ENCODE measurements at regions not wholly inside any gene's neighbourhood (a gene's known extent, or its start where the extent isn't known, plus 50 kb on each side); places are given as distances from the start of the nearest gene placed in this dataset.

GRCh38 chr18:44507729-44508325, 172.9 kb upstream of the SETBP1 start:
- CTCF ChIA-PET, result interaction anchor here (0.7 kb wide), 1 partner anchor 88 kb away, joined by 3 read pairs; no protein-coding TSS in a partner anchor
- POLR2A ChIA-PET, result no interaction called here
- no peaks in the 10 kb centered on the region for H3K4me1 ChIP-seq (ENCODE audit: control insufficient read depth, insufficient read depth, low read length)
- TF ChIP-seq ZNF473 (tag by site-specific recombination; IDR thresholded peaks at IDR 0.05) (no peak), ZNF324 (tag by site-specific recombination; IDR thresholded peaks at IDR 0.05) (no peak), SP7 (tag by site-specific recombination; IDR thresholded peaks at IDR 0.05) (no peak), RBAK (tag by site-specific recombination; IDR thresholded peaks at IDR 0.05) (no peak), ZNF560 (tag by site-specific recombination; IDR thresholded peaks at IDR 0.05; ENCODE audit: borderline replicate concordance) (no peak), ATF2 (tag by site-specific recombination; IDR thresholded peaks at IDR 0.05; ENCODE audit: low read depth) (no peak), ZNF670 (tag by site-specific recombination; IDR thresholded peaks at IDR 0.05; ENCODE audit: low read depth) (no peak), ZFP69B (tag by site-specific recombination; IDR thresholded peaks at IDR 0.05) (no peak), ZNF157 (tag by site-specific recombination; IDR thresholded peaks at IDR 0.05) (no peak), ZNF132 (tag by site-specific recombination; IDR thresholded peaks at IDR 0.05; ENCODE audit: borderline replicate concordance) (no peak), ZNF146 (tag by site-specific recombination; IDR thresholded peaks at IDR 0.05) (no peak), REPIN1 (tag by site-specific recombination; IDR thresholded peaks at IDR 0.05; ENCODE audit: low read depth) (no peak), ZBTB8A (tag by site-specific recombination; IDR thresholded peaks at IDR 0.05) (no peak), ZBTB6 (tag by site-specific recombination; IDR thresholded peaks at IDR 0.05) (no peak)
- TF ChIP-seq, protein P1, sequence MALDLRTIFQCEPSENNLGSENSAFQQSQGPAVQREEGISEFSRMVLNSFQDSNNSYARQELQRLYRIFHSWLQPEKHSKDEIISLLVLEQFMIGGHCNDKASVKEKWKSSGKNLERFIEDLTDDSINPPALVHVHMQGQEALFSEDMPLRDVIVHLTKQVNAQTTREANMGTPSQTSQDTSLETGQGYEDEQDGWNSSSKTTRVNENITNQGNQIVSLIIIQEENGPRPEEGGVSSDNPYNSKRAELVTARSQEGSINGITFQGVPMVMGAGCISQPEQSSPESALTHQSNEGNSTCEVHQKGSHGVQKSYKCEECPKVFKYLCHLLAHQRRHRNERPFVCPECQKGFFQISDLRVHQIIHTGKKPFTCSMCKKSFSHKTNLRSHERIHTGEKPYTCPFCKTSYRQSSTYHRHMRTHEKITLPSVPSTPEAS (tag by site-specific recombination; IDR thresholded peaks at IDR 0.05), result no peak
- H3K27ac ChIP-seq (ENCODE audit: extremely low read depth, low read depth, low read length), result no peak overlapping the region
- no peaks in the 10 kb centered on the region for H3K9me3 ChIP-seq (ENCODE audit: control insufficient read depth, insufficient read depth, low read depth, low read length)
- no peaks in the 10 kb centered on the region for H3K36me3 ChIP-seq (ENCODE audit: control insufficient read depth in 2 of 2, insufficient read depth in 1 of 2, low read length in 2 of 2)
- H3K4me3 ChIP-seq (ENCODE audit: low read depth, low read length), result no peak overlapping the region

DNA sequence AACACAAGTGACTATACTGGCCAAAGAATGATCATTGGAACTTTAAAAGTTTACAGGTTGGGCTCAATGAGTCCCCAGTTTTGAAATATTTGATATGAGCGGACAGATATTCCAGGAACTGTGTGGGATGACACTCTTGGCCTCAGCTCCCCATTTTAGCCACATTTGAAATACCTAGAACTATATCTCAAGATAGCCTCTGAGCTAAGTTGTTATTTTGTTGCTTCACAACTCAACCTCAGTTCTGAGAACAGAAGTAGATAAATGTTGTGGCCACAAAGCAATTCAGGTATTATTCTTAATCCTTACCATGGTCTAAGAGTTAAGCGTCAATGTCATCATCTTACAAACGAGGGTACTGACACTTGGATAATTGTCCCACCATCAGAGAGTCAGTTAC, 172.2 kb upstream of the SETBP1 start:
- H3K4me3 ChIP-seq (ENCODE audit: low read depth, low read length), result no peak overlapping the region
- CTCF ChIA-PET, result no interaction called here
- TF ChIP-seq SETDB1 (IDR thresholded peaks at IDR 0.05; ENCODE audit: insufficient read length, low read length), result no peak
- TF ChIP-seq ZBTB20 (tag by site-specific recombination; IDR thresholded peaks at IDR 0.05), result no peak
- no peak for TF ChIP-seq ZNF16 (tag by site-specific recombination; IDR thresholded peaks at IDR 0.05; ENCODE audit: low read depth)
- no peak for TF ChIP-seq ZNF791 (tag by site-specific recombination; IDR thresholded peaks at IDR 0.05)
- TF ChIP-seq ZSCAN18 (tag by site-specific recombination; IDR thresholded peaks at IDR 0.05), result no peak
- no peak for TF ChIP-seq ZNF148 (tag by site-specific recombination; IDR thresholded peaks at IDR 0.05; ENCODE audit: borderline replicate concordance)
- no peak for TF ChIP-seq ZNF366 (tag by site-specific recombination; conservative IDR thresholded peaks at IDR 0.05)
- H3K9me3 ChIP-seq (ENCODE audit: control insufficient read depth, insufficient read depth, low read depth, low read length), result no peaks in the 10 kb centered on the region
- no peaks in the 10 kb centered on the region for H3K36me3 ChIP-seq (ENCODE audit: control insufficient read depth in 2 of 2, insufficient read depth in 1 of 2, low read length in 2 of 2)
- no peaks in the 10 kb centered on the region for H3K4me1 ChIP-seq (ENCODE audit: control insufficient read depth, insufficient read depth, low read length)
- POLR2A ChIA-PET, result no interaction called here
- H3K27ac ChIP-seq (ENCODE audit: extremely low read depth, low read depth, low read length), result no peak overlapping the region

Measured in HEK293 (cell line).